H9 (cell line): ENCODE measurements at regions not wholly inside any gene's neighbourhood (a gene's known extent, or its start where the extent isn't known, plus 50 kb on each side); places are given as distances from the start of the nearest gene placed in this dataset.

Experiments used
- DNase-seq: peaks from one replicate; pipeline ENCODE4 v3.0.0-alpha.2; 2017
- H2AFZ ChIP-seq: one replicate; pipeline ENCODE4 v1.6.1; 2013; ENCODE audit warnings: mild to moderate bottlenecking, low read length, control low read depth, moderate library complexity
- H2AK5ac ChIP-seq: 2 replicates; pipeline ENCODE4 v1.6.1; 2013; ENCODE audit warnings: low read length, control low read depth, mixed read lengths; ENCODE audit not compliant: insufficient read length
- H2BK120ac ChIP-seq: one replicate; pipeline ENCODE4 v1.6.1; 2013; ENCODE audit warnings: low read depth, mild to moderate bottlenecking, low read length, control low read depth, inconsistent platforms; ENCODE audit not compliant: poor library complexity, severe bottlenecking
- H2BK12ac ChIP-seq: 2 replicates; pipeline ENCODE4 v1.6.1; 2013; ENCODE audit warnings: low read length, control low read depth, mixed read lengths, low read depth; ENCODE audit not compliant: insufficient read length
- H2BK15ac ChIP-seq: 2 replicates; pipeline ENCODE4 v1.6.1; 2013; ENCODE audit warnings: low read depth, low read length, control low read depth
- H2BK20ac ChIP-seq: one replicate; pipeline ENCODE4 v1.6.1; 2013; ENCODE audit warnings: low read depth, mild to moderate bottlenecking, low read length, control low read depth, inconsistent platforms; ENCODE audit not compliant: poor library complexity, severe bottlenecking
- H2BK5ac ChIP-seq: 2 replicates; pipeline ENCODE4 v1.6.1; 2013; ENCODE audit warnings: low read length, control low read depth, mixed read lengths; ENCODE audit not compliant: insufficient read length
- H3K14ac ChIP-seq: 2 replicates; pipeline ENCODE4 v1.6.1; 2013; ENCODE audit warnings: low read length, control low read depth; ENCODE audit not compliant: insufficient read depth
- H3K18ac ChIP-seq: 2 replicates; pipeline ENCODE4 v1.6.1; 2013; ENCODE audit warnings: low read depth, mild to moderate bottlenecking, mixed read lengths, low read length, control low read depth; ENCODE audit not compliant: insufficient read length
- H3K23ac ChIP-seq: 2 replicates; pipeline ENCODE4 v1.6.1; 2013; ENCODE audit warnings: low read length, control low read depth, mixed read lengths, low read depth; ENCODE audit not compliant: insufficient read length
- H3K23me2 ChIP-seq: 2 replicates; pipeline ENCODE4 v1.6.1; 2013; ENCODE audit warnings: low read depth, mild to moderate bottlenecking, mixed read lengths, low read length, control low read depth; ENCODE audit not compliant: insufficient read length, poor library complexity, severe bottlenecking
- H3K27ac ChIP-seq: 2 replicates; pipeline ENCODE4 v1.5.1; 2013; ENCODE audit warnings: low read length, control low read depth, mixed read lengths, low read depth; ENCODE audit not compliant: insufficient read length
- H3K27me3 ChIP-seq: 2 replicates; pipeline ENCODE4 v1.6.1; 2013; ENCODE audit warnings: low read length, control low read depth, inconsistent platforms; ENCODE audit not compliant: insufficient read depth
- H3K4ac ChIP-seq: 2 replicates; pipeline ENCODE4 v1.6.1; 2013; ENCODE audit warnings: low read depth, mild to moderate bottlenecking, control low read depth, inconsistent platforms, low read length, moderate library complexity
- H3K4me1 ChIP-seq: 2 replicates; pipeline ENCODE4 v1.6.1; 2013; ENCODE audit warnings: low read length, control low read depth, inconsistent platforms; ENCODE audit not compliant: insufficient read depth
- H3K4me2 ChIP-seq: 2 replicates; pipeline ENCODE4 v1.6.1; 2013; ENCODE audit warnings: low read length, control low read depth, mixed read lengths; ENCODE audit not compliant: insufficient read length, insufficient read depth
- H3K56ac ChIP-seq: 2 replicates; pipeline ENCODE4 v1.6.1; 2013; ENCODE audit warnings: low read depth, mild to moderate bottlenecking, mixed read lengths, low read length, control low read depth; ENCODE audit not compliant: insufficient read length
- H3K79me1 ChIP-seq: 2 replicates; pipeline ENCODE4 v1.6.1; 2013; ENCODE audit warnings: low read depth, mild to moderate bottlenecking, moderate library complexity, low read length, control low read depth, inconsistent platforms; ENCODE audit not compliant: insufficient read depth, poor library complexity, severe bottlenecking
- H3K79me2 ChIP-seq: 2 replicates; pipeline ENCODE4 v1.6.1; 2013; ENCODE audit warnings: low read length, control low read depth, inconsistent platforms; ENCODE audit not compliant: insufficient read depth
- H3K9ac ChIP-seq: 2 replicates; pipeline ENCODE4 v1.6.1; 2013; ENCODE audit warnings: low read length, control low read depth, mixed read lengths; ENCODE audit not compliant: insufficient read length; ENCODE audit errors: extremely low read depth
- H3K9me3 ChIP-seq: one replicate; pipeline ENCODE4 v1.6.1; 2013; ENCODE audit warnings: low read depth, low read length, inconsistent platforms; ENCODE audit not compliant: control insufficient read depth
- H3T11ph ChIP-seq: one replicate; pipeline ENCODE4 v1.6.1; 2013; ENCODE audit warnings: mild to moderate bottlenecking, low read length, control low read depth, inconsistent platforms
- H4K20me1 ChIP-seq: one replicate; pipeline ENCODE4 v1.6.1; 2013; ENCODE audit not compliant: control insufficient read depth, insufficient read length, insufficient read depth
- H4K5ac ChIP-seq: 2 replicates; pipeline ENCODE4 v1.6.1; 2013; ENCODE audit warnings: low read depth, mild to moderate bottlenecking, mixed read lengths, low read length, control low read depth; ENCODE audit not compliant: insufficient read length
- H4K8ac ChIP-seq: replicated peaks from 2 replicates; pipeline ENCODE4 v1.6.1; 2013; ENCODE audit warnings: low read length, control low read depth, mixed read lengths, low read depth; ENCODE audit not compliant: insufficient read length
- H4K91ac ChIP-seq: 2 replicates; pipeline ENCODE4 v1.6.1; 2013; ENCODE audit warnings: low read depth, mild to moderate bottlenecking, moderate library complexity, mixed read lengths, low read length, control low read depth; ENCODE audit not compliant: insufficient read length
- H3K27ac Mint-ChIP-seq, 3 experiments: 2 replicates in 2 of 3; 3 replicates in 1 of 3; pipeline ENCODE4 v1.8.0; 2020 to 2021; ENCODE audit warnings: mixed read lengths in 3 of 3, mild to moderate bottlenecking in 1 of 3, moderate library complexity in 1 of 3
- H3K27me3 Mint-ChIP-seq: 2 replicates; pipeline ENCODE4 v1.8.0; 2021; ENCODE audit warnings: low read depth, mild to moderate bottlenecking, moderate library complexity, mixed read lengths
- H3K36me3 Mint-ChIP-seq, 3 experiments: 2 replicates in 2 of 3; 3 replicates in 1 of 3; pipeline ENCODE4 v1.8.0; 2020 to 2021; ENCODE audit warnings: low read depth in 3 of 3, mixed read lengths in 3 of 3; ENCODE audit not compliant: insufficient read depth in 1 of 3
- H3K4me1 Mint-ChIP-seq, 2 experiments: 2 replicates each; pipeline ENCODE4 v1.8.0; 2020; ENCODE audit warnings: mixed read lengths in 2 of 2
- H3K4me3 Mint-ChIP-seq, 2 experiments: 2 replicates in 1 of 2; 3 replicates in 1 of 2; pipeline ENCODE4 v1.8.0; 2020 to 2021; ENCODE audit warnings: mild to moderate bottlenecking in 2 of 2, mixed read lengths in 2 of 2, moderate library complexity in 1 of 2
- H3K9me3 Mint-ChIP-seq, 2 experiments: 2 replicates in 1 of 2; 3 replicates in 1 of 2; pipeline ENCODE4 v1.8.0; 2020; ENCODE audit warnings: mild to moderate bottlenecking in 2 of 2, mixed read lengths in 2 of 2, moderate library complexity in 1 of 2
- CTCF ChIP-seq: fragments of 200-600 bp; sonication (generic); conservative IDR thresholded peaks from 3 replicates; pipeline ENCODE4 v1.8.0; 2021; ENCODE audit warnings: antibody characterized with exemption, mild to moderate bottlenecking
- WGBS: extraction: QIAGEN DNeasy Blood & Tissue Kit; methylation state at CpG from one replicate; pipeline ENCODE4 v1.1.7; 2013; ENCODE audit warnings: missing lambda C conversion rate, low lambda C conversion rate, mixed read lengths; ENCODE audit not compliant: insufficient read length; ENCODE audit errors: extremely low coverage; 5-methylcytosine and 5-hydroxymethylcytosine counted together

GRCh38 chr4:71216316-71216959 lies 122.4 kb upstream of the SLC4A4 start:
- no peaks in the 10 kb centered on the region for H3K23me2 ChIP-seq
- WGBS, result no CpG with 5 or more reads among the region's 5 CpGs
- H3K27me3 Mint-ChIP-seq, result no peaks in the 10 kb centered on the region

More at GRCh38 chr4:71216316-71216959, 122.4 kb upstream of the SLC4A4 start:
- Histone ChIP-seq H3K14ac (no peak overlapping the region), H3K79me2 (no peaks in the 10 kb centered on the region), H3K27ac (no peak overlapping the region), H2AK5ac (no peak overlapping the region), H3K23ac (no peak overlapping the region), H2AFZ (no peak overlapping the region), H2BK5ac (no peak overlapping the region), H3K4me2 (no peak overlapping the region), H2BK20ac (no peak overlapping the region), H3K9ac (no peak overlapping the region), H4K20me1 (no peaks in the 10 kb centered on the region), H2BK12ac (no peak overlapping the region), H3K4me1 (no peaks in the 10 kb centered on the region), H3K79me1 (no peaks in the 10 kb centered on the region), H4K91ac (no peak overlapping the region), H3K18ac (no peak overlapping the region), H2BK15ac (no peak overlapping the region), H3K56ac (no peak overlapping the region), H2BK120ac (no peak overlapping the region), H3K9me3 (no peaks in the 10 kb centered on the region), H3K27me3 (no peaks in the 10 kb centered on the region), H4K8ac (no peak overlapping the region), H4K5ac (no peak overlapping the region), H3K4ac (no peak overlapping the region), H3T11ph (no peak overlapping the region)
- TF ChIP-seq CTCF, result no peak
- no peaks in the 10 kb centered on the region for H3K36me3 Mint-ChIP-seq
- H3K4me1 Mint-ChIP-seq, result no peaks in the 10 kb centered on the region
- DNase-seq, result no peak
- peak overlapping the region in 1 of 3 experiments; percentile 70; a peak in 1 of 7 replicates for H3K27ac Mint-ChIP-seq
- H3K9me3 Mint-ChIP-seq, result no peaks in the 10 kb centered on the region
- H3K4me3 Mint-ChIP-seq, result no peak overlapping the region
